Loucy (cell line): ENCODE measurements at regions not wholly inside any gene's neighbourhood (a gene's known extent, or its start where the extent isn't known, plus 50 kb on each side); places are given as distances from the start of the nearest gene placed in this dataset.

Source experiments
- CTCF ChIP-seq: fragments of 200-600 bp; sonication (generic); conservative IDR thresholded peaks from 2 replicates; pipeline ENCODE4 v1.5.1; 2014; ENCODE audit warnings: mild to moderate bottlenecking, antibody characterized with exemption, low read length
- EZH2phosphoT487 ChIP-seq: fragments of 200-600 bp; IDR thresholded peaks from 2 replicates; pipeline ENCODE4 v1.6.1; 2018; ENCODE audit warnings: antibody characterized with exemption, mild to moderate bottlenecking, moderate library complexity, borderline replicate concordance

DNA sequence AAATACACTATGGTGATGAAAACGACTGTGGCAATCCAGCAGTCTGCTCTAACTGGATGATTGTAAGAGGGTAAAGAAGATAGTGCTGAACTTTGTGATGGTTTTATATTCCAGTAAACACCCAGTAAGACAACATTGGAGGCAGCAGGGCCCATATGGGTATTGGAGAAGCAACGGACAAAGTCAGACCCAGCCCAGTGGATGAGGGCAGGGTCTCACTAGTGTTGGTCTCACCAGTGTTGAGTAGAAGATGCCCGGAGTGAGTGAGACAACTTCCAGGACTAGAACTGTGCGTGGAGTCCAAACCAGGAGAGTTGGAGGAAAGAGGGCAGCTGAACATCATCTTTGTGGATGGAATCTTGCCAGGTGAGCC is 71.9 kb upstream of the CELF4 start:
- TF ChIP-seq CTCF: no peak
- TF ChIP-seq EZH2phosphoT487: no peak
